ENCODE measurements at regions not wholly inside any gene's neighbourhood (a gene's known extent, or its start where the extent isn't known, plus 50 kb on each side); places are given as distances from the start of the nearest gene placed in this dataset.

- no peak for TF ChIP-seq ZNF274 (IDR thresholded peaks at IDR 0.05; ENCODE audit: low read depth, low read length)
- no peak overlapping the region for H3K4me3 ChIP-seq (ENCODE audit: low read length)
Observed at GRCh38 chr2:144156736-144157640, 362.9 kb downstream of the ZEB2 start.

GRCh38 chr2:144154205-144154604, 365.7 kb downstream of the ZEB2 start:
- no peak for TF ChIP-seq ZNF274 (IDR thresholded peaks at IDR 0.05; ENCODE audit: low read depth, low read length)
- no peak overlapping the region for H3K4me3 ChIP-seq (ENCODE audit: low read length)

DNA sequence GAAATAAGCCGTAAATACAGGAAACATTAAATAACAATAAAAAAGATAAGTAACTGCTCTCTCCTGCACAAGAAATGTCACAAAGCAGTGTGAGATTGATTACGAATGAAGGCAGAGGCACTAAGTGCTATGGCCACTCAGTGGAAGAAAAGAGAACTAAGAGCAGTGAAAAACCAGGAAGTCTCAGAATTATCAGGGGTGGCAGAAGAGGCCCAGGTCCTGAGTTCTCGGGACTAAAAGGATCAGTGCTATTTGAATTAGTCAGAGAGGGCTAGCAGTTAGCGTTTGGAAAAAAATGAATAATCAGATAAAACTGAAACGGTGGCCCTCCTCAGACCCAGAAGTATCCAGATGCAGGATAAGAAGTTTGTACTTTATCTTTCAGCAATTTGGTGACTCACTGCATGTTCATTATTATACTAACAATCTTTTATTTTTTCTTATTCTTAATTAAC, 367.1 kb downstream of the ZEB2 start:
- no peak for TF ChIP-seq ZNF274 (IDR thresholded peaks at IDR 0.05; ENCODE audit: low read depth, low read length)
- H3K4me3 ChIP-seq (ENCODE audit: low read length): no peak overlapping the region

GRCh38 chr2:144151851-144152250, 368.1 kb downstream of the ZEB2 start:
- no peak overlapping the region for H3K4me3 ChIP-seq (ENCODE audit: low read length)
- TF ChIP-seq ZNF274 (IDR thresholded peaks at IDR 0.05; ENCODE audit: low read depth, low read length): no peak

DNA sequence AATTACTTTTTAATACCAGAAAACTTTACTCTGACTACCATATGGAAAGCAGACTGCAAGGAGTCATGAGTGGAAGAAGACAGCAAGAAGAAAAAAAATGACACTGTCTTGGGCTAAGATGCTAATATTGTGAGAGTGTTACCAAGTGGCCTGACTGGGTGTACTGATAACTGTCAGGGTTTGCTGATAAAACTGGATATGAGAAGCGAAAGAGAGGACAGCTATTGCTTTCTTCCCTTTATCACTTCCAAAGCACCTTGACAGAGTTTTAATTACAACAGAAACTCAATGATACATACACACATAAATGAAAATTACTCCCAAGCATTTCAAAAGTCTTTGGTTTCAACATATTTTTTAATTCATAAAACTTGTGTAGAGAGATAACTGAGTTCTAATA, 368.5 kb downstream of the ZEB2 start:
- TF ChIP-seq ZNF274 (IDR thresholded peaks at IDR 0.05; ENCODE audit: low read depth, low read length): no peak
- no peak overlapping the region for H3K4me3 ChIP-seq (ENCODE audit: low read length)

DNA sequence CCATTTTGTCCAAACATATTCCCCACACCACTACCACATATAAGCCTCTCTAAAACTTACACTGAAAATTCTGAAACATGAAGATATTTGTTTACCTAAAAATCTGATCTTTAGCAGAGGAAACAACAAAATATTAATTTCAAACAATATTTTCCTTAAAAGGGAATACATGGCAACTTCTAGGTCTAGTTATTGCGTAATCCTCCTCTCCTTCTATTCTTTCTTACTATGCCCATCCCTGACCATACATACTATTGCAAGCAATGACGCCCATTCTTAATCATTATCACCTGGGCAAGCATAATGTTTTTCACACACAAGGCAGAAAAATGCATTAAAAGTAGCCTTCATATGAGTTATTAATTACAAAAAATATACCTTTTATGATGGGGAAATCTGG, 372.6 kb downstream of the ZEB2 start:
- no peak overlapping the region for H3K4me3 ChIP-seq (ENCODE audit: low read length)
- TF ChIP-seq ZNF274 (IDR thresholded peaks at IDR 0.05; ENCODE audit: low read depth, low read length): no peak

DNA sequence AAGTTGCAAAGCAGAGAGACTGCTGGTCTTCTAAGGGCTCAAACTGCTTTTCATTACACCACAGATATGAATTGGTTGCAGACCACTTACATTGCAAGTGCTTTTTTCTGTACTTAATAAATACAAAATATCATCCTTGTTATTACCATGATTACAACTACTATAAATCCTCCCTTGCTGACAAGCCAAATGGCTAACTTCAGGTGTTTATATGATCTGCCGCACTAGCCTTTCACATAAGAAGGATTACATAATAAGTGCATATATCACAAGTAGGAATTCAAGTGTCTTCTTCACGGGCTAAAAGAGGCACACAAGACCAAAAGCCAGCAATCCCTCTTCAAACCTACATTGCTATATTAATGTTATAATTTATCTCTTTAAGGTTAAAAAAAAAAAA, 373.0 kb downstream of the ZEB2 start:
- no peak for TF ChIP-seq ZNF274 (IDR thresholded peaks at IDR 0.05; ENCODE audit: low read depth, low read length)
- H3K4me3 ChIP-seq (ENCODE audit: low read length): no peak overlapping the region

DNA sequence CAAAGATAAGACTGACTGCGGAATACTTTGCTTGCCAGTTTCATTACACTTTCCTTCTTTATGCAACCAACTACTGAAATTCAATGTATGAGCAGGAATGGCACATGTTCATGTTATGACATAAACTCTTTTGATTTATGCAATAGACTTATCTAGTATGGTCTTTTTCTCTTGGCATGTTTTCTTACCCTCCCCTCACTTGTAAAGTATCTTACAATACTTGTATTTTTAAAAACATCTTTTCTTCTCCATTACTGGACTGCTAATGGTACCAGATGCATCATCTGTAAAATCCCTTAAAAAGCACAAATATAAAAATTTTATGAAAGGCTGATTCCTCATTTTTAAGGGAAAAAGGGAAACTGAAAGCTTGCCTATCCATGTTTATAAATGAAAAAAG, 373.8 kb downstream of the ZEB2 start:
- TF ChIP-seq ZNF274 (IDR thresholded peaks at IDR 0.05; ENCODE audit: low read depth, low read length): no peak
- no peak overlapping the region for H3K4me3 ChIP-seq (ENCODE audit: low read length)

- H3K4me3 ChIP-seq (ENCODE audit: low read length): no peak overlapping the region
- TF ChIP-seq ZNF274 (IDR thresholded peaks at IDR 0.05; ENCODE audit: low read depth, low read length): no peak
Observed at GRCh38 chr2:144143294-144144151, 376.4 kb downstream of the ZEB2 start.

GRCh38 chr2:144140891-144141290, 379.0 kb downstream of the ZEB2 start:
- H3K4me3 ChIP-seq (ENCODE audit: low read length): no peak overlapping the region
- TF ChIP-seq ZNF274 (IDR thresholded peaks at IDR 0.05; ENCODE audit: low read depth, low read length): no peak

DNA sequence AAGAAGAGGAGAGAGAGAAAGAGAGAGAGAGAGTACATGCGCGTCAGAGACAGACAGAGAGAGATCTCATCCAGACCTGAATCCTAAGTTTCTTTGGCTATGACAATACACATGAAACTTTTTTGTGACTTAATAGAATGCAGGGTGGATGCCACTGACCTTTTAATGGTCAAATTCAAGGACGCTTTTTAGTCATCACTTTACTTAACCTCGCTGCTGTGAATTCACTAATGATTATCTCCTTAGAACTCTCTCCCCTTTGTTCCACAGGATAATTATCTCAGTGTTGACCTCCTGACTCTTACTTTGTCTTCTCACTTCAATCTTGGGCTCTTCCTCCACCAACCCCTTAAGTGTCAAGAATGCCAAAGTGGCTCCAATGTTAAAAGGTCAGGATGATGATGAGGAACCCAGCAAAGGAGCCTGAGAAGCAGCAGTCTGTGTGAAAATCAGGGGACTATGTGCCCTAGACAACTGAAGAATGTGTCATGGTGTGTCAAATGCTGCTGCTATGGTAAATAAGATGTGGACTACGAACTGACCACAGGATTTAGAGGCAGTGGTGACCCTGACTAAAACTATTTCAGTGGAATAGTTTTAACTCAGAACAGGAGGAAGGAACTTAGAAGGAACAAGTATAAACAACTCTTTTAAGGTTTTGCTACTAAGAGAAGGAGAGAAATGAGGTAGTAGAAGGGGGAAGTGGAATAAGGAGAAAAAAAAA, 382.1 kb downstream of the ZEB2 start:
- no peak for TF ChIP-seq ZNF274 (IDR thresholded peaks at IDR 0.05; ENCODE audit: low read depth, low read length)
- no peak overlapping the region for H3K4me3 ChIP-seq (ENCODE audit: low read length)

- no peak overlapping the region for H3K4me3 ChIP-seq (ENCODE audit: low read length)
- TF ChIP-seq ZNF274 (IDR thresholded peaks at IDR 0.05; ENCODE audit: low read depth, low read length): no peak
Observed at GRCh38 chr2:144137272-144137671, 382.6 kb downstream of the ZEB2 start.

- no peak overlapping the region for H3K4me3 ChIP-seq (ENCODE audit: low read length)
- no peak for TF ChIP-seq ZNF274 (IDR thresholded peaks at IDR 0.05; ENCODE audit: low read depth, low read length)
Observed at GRCh38 chr2:144136297-144137010, 383.5 kb downstream of the ZEB2 start.

Measured in GM08714 (cell line).